Kasumi-1 (cell line): ENCODE measurements at regions not wholly inside any gene's neighbourhood (a gene's known extent, or its start where the extent isn't known, plus 50 kb on each side); places are given as distances from the start of the nearest gene placed in this dataset.
"Not testable (repeated sequence)": the region's sequence is repeated elsewhere in the genome, so short reads cannot be mapped to it uniquely, and the experiment has no call there.

Source experiments
- DNase-seq, 2 experiments: peaks; one replicate each; lab custom pipeline; 2025; lab: John Stamatoyannopoulos, UW

DNA sequence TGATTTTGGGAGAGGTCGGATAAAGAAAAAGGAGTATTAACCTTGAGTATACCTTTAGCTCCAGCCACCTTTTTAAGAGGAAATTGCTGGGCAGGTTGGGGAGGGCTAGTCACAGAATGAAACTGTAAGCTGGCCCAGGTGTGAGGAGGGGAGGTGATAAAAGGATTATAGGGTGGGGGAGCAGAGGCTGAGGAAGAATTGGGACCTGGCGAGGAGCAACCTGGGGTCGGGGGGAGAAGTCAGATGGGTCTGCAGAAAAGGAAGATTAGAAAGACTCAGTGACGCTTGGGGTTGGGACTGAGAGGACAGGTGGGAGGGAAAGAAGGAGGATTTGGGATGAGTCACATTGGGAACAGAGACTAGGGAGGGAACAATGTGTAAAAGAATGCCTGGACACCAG is 1548.5 kb upstream of the WWC1 start:
- not testable (repeated sequence) for DNase-seq

DNA sequence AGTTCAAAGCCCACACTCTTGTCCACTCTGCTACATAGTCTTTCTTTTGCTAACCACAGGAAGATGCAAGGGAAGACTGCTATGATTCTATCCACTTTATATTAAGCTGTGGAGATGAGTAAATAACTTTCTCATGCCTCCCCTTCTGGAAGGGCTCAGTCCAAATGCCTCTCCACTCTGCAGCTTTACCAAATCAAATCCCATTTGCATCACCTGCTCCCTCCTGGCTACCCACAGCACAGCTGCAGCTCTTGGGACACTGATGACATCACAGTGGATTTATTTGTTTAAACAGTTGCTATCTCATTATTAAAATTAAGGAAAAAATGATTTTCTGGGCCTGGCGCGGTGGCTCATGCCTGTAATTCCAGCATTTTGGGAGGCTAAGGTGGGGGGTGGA is 1544.9 kb upstream of the WWC1 start:
- no peak for DNase-seq

DNA sequence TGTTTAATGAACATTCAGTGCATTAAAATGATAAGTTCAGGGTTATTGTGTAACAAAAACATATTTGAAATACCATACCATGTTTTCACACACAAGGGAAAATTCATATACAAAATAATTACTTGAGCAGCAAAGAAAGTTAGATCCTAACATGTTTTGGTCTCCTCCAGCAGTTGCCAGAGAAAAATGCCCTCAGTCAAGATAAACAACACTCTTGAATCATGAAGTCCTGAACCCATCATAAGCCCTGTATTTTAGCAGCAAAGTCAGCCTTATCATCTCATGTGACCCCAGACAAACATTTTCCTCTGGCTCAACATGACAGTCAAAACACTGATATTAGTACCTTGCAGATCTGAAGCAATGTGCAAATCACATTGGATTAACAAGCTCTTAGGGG is 1541.1 kb upstream of the WWC1 start:
- no peak for DNase-seq

DNA sequence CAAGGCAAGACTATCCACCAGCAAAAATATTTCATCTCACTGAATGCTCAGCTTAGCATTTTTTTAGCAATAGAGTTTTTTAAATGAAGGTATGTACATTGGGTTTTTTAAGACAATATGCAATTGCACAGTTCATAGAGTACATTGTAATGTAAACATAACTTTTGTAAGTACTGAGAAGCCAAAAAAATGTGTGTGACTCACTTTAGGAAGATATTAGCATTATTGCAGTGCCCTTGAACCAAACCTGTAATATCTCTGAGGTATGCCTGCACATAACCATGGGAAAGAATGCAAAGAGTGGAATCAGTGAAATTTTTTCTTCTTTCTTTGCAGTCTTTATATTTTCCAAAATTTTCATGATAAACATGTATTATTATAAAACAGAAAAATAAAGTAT is 1533.3 kb upstream of the WWC1 start:
- no peak for DNase-seq

DNA sequence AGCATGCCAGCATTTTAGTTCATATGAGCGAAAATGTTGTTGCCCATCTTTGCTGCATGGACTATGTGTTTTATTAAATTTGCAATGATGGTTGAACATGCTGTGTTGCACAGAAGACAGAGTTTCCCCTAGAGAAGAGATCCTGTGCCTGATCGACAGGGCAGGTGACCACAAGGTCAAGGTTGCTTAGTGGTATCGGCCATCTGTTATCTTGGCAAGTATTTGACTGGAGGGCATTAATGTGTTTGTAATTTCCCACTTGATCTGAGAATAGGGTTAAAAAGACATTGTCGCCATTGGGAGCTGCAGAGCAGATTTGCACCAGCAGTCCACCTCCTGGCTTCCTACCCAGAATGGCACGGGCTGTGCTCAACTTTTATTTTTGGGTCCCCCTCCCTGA is 1523.6 kb upstream of the WWC1 start:
- DNase-seq: no peak

DNA sequence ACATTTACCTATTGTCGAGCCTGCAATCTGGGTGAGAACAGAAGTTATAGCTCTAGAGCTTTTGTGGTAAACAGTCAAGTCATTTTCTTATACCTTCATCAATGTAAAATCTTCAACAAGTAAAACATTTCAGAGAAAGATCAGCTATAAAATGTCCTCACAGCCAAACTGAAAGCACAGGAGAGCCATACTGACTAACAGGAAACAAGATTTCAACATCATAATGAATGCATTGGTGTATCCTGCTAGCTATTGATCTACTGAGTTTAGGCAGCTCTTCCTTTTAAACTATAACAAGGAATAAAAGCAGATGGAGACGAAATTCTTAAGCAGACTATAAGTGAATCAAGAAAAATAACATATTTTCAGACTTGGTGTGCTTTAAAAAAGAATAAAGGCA is 1522.9 kb upstream of the WWC1 start:
- no peak for DNase-seq

DNA sequence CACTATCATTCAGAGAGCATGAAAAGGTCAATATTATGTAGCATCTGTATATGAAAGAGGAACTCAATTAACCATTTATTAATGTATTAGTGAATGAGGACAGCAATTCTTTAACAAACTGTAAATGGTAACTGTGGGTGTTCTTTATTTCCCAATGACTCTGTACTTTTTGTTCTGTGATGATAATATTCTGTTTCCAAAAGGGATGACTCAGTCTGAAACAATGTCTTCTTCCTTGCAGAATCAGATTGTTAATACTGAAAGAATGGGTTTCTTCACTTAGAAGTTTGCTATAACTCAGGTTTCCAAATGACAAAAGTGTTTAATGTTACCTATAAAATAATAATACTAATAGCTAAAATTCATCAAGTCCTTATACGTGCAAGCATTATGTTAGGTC is 1518.7 kb upstream of the WWC1 start:
- no peak for DNase-seq

DNA sequence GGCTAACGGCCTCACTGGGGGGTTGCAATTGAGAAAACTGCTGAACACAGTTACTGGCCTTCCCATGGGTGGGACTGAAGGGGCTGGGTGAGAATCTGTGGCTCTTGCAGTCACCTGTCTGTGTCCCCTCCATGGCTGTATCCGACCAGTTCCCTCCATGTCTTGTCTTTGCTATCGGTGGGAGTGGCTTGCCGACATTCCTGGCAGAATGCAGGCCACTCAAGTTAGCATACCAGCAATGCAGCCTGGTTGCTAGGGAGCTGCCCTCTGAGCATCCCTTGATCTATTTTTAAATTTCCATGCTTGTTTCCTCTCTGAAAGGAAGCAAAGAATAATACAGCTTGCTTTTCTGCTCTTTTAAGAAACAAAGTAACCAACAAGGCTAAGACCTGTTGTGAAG is 1509.7 kb upstream of the WWC1 start:
- DNase-seq: no peak

DNA sequence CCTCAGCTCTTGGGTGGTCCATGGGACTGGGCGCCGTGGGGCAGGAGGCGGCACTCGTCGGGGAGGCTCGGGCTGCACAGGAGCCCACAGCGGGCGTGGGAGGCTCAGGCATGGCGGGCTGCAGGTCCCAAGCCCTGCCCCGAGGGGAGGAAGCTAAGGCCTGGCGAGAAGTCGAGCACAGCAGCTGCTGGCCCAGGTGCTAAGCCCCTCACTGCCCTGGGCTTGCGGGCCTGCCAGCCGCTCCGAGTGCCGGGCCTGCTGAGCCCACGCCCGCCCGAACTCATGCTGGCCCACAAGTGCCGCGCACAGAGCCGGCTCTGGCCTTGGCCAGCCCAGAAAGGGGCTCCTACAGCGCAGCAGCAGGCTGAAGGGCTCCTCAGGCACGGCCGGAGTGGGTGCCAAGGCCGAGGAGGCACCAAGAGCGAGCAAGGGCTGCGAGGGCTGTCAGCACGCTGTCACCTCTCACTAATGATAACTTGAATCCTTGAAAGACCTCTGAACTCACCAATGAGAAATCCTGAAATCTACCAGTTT is 1506.8 kb upstream of the WWC1 start:
- DNase-seq: no peak

DNA sequence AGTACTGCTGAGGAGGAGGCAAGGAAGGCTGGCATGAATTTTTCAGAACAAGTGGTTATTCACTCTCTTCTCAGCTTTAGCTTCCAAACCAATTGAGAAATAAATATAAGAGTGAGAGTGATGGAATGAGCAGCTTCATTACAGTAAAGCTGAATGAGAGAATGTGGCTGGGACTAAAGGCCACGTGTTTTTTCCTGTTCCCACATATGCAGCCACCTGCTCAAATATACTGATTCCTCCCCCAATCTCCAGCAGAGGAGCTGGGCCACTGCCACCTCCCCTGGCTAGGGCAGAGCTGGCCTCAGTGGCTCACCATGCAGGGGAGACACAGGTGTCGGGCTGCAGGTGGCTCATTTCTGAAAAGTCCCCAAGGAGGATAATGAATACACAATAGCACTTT is 1505.3 kb upstream of the WWC1 start:
- no peak for DNase-seq

DNA sequence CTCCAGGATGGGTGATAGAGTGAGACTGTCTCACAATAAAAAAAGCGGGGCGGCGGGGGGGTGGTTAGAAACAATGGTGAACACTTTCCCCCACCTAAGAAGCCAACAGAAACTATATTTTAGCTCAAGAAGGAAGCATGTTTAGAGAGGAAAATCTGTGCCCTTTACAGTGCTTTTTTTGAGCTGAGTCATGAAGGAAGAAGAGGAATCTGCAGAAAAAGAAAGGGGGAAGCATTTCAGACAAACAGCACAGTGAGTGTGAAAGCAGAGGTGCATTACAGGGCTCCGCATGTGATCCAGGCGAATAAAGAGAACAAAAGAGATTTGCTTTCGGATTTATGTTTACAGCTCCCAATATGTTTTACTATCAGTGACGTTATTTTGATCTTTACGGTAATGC is 1504.6 kb upstream of the WWC1 start:
- no peak for DNase-seq

DNA sequence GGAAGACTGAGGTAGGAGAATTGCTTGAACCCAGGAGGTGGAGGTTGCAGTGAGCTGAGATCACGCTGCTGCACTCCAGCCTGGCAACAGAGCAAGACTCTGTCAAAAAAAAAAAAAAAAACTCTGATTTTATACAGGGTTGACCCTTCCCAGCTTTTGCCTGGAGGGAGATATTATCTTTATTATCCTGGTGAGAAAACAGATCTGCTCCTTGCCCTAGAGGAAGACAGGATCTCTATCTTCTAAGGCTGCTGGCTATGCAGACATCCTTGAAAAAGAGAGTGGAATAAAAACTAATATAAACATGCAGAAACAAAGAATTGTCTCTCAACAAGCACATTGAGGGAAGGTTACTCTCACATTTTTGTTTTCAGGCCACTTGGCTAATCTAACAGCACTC is 1503.4 kb upstream of the WWC1 start:
- DNase-seq: no peak

DNA sequence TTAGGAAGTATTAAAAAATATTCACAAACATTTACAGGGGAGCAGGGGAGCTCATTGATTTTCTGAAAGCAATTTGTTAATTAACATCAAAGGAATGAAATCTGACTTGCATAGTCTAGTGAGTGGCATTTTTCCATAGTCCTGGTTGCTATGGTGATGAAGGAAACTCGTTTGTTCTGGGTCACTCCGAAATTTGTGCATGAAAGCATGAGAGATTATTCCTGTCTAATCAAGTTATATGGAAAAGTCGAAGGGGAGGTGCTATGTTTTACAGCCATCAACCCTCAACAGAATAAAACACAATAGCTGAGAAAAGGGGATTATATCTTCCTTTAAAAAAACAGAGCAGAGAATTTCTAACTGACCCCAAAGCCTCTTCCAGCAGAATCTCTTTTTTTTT is 1495.7 kb upstream of the WWC1 start:
- no peak for DNase-seq

DNA sequence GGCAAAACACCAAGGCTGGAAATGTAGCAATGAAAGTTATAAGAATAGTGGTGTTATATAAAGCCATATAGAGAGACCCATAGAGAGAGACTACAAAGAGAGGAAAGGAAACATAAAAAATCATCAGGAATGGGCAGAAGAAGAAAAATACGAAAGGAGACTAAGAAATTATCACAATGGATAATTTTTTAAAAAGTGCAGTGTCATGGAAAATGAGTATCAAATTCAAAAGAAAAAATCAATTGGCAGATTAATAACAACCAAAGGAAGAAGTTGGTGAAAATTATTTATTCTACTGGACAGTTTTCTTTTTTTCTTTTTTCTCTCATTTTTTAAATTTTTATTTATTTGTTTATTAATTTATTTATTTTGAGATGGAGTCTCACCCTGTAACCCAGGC is 1488.4 kb upstream of the WWC1 start:
- DNase-seq: no peak

DNA sequence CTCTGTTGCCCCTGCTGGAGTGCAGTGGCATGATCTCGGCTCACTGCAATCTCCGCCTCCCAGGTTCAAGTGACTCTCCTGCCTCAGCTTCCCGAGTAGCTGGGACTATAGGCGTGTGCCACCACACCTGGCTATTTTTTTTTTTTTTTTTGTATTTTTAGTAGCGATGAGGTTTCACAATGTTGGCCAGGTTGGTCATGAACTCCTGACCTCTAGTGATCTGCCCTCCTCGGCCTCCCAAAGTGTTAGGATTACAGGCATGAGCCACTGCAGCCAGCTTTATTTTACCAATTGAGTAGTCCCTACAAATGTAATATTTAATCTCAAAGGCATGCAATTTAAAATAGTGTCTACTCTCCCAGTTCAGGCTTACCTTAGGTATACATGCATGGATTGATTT is 1487.2 kb upstream of the WWC1 start:
- DNase-seq: not testable (repeated sequence)

DNA sequence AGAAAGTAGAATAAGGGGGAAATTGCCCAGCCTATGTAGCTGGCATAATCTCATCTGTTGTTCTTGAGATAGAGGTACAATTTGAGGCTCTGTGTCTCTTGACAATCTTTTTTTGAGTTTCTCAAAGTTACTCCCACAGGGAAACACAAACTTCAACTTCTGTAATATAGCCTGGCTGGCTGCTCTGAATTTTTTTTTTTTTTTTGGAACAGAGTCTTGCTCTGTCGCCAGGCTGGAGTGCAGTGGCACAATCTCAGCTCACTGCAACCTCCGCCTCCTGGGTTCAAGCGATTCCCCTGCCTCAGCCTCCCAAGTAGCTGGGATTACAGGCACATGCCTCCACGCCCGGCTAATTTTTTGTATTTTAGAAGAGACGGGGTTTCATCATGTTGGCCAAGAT is 1486.8 kb upstream of the WWC1 start:
- DNase-seq: not testable (repeated sequence)

DNA sequence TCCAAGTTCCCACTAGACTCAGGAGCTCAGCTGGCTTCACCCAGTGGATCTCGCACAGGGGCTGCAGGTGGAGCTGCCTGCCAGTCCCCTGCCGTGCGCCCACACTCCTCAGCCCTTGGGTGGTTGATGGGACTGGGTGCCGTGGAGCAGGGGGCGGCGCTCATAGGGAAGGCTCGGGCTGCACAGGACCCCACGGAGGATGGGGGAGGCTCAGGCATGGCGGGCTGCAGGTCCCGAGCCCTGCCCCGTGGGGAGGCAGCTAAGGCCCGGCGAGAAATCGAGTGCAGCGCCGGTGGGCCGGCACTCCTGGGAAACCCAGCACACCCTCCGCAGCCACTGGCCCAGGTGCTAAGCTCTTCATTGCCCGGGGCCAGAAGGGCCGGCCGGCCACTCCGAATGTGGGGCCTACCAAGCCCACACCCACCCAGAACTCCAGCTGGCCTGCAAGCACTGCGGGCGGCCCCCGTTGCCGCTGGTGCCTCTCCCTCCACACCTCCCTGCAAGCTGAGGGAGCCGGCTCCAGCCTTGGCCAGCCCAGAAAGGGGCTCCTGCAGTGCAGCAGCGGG is 1481.3 kb upstream of the WWC1 start:
- DNase-seq: not testable (repeated sequence)

DNA sequence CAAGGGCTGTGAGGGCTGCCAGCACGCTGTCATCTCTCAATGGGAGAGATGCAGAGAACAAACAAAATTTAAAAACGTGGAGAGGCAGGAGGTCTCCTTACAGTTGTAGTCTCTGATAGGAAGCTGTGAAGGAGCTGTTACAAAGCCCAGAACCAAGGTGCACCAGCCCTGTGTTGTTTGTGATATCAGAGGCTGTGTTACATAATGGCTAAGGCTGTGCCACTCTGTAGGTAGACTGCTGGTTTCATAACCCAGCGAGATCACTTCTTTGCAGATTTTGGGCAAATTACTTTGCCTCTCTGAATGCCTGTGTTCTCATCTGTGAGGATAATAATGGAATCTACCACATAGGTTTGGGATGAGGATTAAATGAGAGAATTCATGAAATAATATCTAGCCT is 1480.7 kb upstream of the WWC1 start:
- DNase-seq: no peak

DNA sequence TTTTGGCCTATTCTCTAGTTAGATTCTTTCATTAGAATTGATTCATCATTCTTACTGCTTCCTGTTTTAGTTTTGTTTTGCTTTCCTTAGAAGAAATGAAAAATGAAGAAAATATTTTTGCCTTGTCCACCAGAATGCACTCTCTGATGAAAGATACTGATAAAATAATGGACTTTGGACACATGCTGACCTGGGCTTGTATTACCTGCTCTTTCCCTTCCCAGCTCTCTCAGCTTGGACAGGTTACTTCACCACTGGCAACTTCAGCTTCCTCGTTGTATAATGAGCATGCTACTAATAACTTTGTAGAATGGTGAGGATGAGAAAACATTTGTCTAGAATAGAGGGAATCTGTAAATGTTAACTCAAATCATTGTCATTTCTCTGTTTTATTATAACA is 1468.1 kb upstream of the WWC1 start:
- no peak for DNase-seq

DNA sequence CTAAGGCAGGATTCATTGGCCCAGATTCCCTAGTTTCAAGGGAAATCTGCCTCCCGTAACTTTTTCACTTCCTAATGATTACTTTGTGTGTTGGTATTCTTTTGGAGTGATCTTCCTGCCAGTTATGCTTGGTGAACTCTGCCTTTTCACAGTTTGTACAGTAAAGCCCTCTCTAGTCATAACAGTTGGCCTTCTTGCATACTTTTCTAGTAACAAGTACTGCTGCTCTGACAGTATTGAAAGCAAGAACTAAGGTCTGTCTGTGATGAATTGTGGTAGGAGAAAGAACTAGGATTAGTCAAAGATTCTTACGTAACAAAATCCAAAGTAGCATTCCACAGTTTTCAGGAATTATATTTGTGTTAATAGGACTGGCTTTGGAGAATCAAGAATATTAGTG is 1457.2 kb upstream of the WWC1 start:
- DNase-seq: no peak

DNA sequence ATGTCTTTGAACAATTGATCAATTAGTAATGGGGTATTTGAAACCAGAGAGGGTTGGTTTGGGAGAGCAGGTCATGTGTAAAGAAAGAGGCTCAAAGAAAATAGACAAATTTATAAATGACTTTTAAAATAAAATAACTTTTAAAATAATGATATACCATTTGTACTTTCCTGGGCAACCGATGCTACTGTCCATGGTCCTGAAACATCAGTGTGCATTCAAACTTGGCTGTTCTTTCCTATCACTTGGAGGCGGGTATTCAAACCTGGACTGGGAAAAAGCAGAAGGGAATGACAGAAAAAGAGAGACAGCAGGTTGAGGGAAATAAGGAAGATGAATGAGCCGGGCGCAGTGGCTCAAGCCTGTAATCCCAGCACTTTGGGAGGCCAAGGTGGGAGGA is 1446.4 kb upstream of the WWC1 start:
- DNase-seq: peak; percentile 5 to 22

DNA sequence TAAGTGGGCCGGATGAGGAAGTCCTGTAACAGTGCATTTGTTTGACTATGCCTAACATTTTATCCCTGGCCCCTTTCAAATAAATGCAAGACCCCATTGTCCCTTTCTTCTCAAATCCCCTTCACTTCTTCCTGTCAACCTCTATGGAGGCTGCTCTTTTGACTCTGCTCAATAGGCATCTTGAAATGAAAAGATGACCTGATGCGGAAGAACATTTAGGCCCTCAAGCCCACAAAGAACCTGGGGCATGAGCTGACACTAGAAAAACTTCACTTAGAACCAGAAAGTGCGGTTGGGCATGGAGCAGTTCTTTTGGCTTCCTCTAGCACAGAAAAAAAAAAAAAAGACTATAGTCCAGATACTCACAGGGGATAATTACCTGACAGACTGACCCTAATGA is 1434.7 kb upstream of the WWC1 start:
- no peak for DNase-seq

DNA sequence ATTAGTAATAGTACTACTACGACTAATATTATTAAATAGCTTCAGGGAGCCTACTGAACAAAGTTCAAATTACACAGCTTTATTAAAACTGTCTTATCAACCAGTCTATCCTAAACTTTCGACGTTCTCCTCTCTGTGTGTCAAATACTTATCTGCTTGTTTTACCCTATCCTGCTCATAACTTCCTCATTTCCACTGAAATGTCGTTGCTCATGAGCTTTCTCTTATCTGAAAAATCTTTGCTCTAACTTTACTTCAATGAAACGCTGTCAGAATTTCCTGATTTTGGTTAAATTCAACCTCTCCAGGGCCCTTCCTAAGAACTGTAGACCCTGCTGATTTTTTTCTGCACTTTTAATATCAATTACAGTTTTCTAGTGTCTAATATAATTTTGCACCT is 1431.0 kb upstream of the WWC1 start:
- DNase-seq: peak; percentile 52 to 57

DNA sequence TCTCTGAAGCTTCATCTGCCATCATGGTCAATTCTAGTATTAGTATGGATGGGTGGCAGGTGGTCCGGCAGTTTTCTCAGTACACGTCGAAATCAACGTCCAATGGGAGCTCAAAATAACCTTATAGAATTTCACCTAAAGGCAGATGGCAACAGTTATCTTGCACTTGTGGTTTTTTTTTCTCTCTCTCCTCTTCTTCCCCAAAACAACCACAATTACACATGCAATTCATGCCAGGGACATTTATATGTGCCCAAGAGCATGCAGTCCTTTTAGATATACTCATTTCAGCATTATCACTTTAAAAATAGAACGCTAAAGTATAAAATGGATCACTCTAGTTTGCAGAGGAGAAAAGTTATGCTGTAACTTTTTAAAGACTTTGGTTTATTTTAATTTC is 1428.9 kb upstream of the WWC1 start:
- DNase-seq: no peak

DNA sequence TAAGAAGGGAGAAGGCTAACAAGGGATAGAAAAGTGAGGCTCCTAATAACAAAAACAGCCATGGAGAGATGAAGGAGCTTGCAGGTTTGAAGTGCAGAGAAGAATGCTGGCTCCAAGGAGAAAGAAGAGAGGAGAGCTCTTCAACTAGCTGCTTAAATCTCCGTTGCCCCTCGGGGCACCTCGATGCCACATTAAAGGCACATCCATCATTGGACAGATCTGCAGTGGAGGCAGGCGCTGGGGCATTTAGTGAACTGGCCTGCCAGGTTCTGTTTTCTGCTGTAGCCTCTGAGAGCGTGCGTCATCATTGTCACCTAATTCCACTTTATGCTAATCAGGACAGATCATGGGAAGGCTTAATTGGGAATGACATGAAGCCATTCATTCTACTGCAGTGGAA is 1426.2 kb upstream of the WWC1 start:
- no peak for DNase-seq
